GM21381 (cell line): ENCODE measurements at regions not wholly inside any gene's neighbourhood (a gene's known extent, or its start where the extent isn't known, plus 50 kb on each side); places are given as distances from the start of the nearest gene placed in this dataset.
"Not testable (repeated sequence)": the region's sequence is repeated elsewhere in the genome, so short reads cannot be mapped to it uniquely, and the experiment has no call there.

Source experiments
- ATAC-seq: cut with Tn5 transposase; IDR thresholded peaks from one replicate; pipeline ENCODE4 v1.9.1; 2021; ENCODE audit warnings: mild to moderate bottlenecking, moderate library complexity; ENCODE audit not compliant: unreplicated experiment

DNA sequence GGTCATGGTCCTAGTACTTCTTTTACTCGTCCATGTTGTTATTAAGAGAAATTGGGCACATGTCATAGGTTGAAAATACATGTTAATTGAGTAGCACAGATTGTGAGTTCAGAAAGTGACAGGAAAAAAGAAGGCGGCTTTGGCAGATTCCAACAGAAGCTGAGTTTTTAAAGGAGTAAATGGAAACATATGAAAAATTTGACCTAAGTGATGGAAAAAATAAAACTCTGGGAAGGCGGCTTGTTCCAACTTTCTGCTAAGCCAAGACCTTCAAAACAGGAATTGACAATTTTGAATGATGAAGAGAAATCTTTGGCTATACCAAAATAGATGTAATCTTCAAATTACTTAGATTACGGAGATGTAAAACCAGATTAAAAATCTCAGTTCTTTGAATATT is 868.0 kb downstream of the EPHA4 start:
- no peak for ATAC-seq

DNA sequence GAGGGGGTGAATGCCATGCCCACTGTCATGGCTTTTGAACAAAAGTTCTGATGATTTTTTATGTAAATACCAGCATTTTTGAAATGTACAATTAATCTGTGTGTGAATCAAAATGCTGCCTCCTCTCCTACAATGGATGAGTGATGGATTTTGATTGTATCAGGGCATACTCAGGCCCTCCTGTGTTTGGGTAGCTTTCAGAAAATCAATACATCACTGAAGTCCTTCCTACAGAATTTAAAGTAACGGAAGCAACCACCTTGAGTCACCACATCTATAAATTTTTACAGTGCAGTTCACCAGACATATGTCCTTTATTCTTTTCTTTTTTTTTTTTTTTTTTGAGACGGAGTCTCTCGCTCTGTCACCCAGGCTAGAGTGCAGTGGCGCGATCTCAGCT is 867.3 kb downstream of the EPHA4 start:
- ATAC-seq, result no peak

DNA sequence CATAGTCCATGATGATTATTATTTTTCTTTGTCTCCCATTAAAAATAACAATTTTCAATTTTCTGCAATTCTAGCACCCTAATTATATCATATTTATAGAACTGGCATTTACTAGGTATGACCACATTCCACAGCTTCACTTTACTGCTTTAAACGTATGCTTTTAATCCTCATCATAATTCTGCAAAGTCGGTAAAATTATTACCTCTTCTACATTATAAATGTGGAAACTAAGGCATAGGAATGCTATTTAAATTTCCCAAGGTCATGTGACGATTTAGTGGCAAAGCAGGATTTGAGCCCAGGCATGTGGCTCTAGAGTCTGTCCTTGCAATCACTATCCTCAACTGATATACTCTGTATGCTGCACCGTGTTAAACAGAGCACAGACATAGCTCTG is 866.4 kb downstream of the EPHA4 start:
- no peak for ATAC-seq

DNA sequence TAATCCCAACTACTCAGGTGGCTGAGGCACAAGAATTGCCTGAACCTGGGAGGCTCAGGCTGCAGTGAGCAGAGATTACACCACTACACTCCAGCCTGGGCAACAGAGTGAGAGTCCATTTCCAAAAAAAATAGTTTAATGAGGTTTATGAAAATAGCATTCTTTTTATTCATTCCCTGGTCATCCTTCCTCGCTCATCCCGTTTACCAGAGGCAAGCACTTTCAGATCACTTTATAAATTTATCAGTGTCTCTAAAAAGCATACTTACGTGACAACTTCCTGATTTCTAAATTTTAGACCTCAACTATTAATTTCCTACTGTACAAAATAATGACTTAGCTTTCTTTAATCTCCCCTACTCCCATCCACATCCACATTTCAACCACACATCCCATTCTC is 864.8 kb downstream of the EPHA4 start:
- no peak for ATAC-seq

DNA sequence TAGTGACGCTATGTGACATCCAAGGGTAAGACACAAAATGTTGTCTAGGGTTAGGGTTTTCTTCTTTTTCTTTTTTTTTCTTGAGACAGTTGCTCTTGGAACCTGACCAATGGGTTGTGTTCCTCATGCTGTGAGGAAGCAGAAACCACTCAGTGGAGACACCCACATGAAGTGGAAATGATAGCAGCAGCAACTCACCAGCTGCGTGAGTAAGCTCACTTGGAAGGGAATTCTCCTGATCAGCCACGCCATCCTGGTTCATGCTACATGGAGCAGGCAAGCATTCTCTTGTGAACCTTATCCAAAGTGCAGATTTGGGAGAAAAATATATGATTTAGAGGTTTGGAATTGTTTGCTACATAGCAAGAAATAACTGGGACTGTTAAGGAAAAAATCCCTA is 863.7 kb downstream of the EPHA4 start:
- ATAC-seq, result no peak

DNA sequence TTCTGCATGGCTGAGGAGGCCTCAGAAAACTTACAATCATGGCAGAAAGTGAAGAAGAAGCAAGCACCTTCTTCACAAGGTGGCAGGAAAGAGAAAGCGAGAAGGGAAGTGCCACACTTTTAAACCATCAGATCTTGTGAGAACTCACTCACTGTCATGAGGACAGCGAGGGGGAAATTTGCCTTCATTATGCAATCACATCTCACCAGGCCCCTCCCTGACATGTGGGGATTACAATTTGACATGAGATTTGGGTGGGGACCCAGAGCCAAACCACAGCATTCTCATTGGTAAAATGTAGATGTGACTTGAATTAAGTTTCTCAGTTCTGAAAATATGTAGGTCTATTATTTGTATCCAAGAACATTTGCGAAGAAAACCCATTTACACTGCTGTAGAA is 854.8 kb downstream of the EPHA4 start:
- ATAC-seq, result no peak

DNA sequence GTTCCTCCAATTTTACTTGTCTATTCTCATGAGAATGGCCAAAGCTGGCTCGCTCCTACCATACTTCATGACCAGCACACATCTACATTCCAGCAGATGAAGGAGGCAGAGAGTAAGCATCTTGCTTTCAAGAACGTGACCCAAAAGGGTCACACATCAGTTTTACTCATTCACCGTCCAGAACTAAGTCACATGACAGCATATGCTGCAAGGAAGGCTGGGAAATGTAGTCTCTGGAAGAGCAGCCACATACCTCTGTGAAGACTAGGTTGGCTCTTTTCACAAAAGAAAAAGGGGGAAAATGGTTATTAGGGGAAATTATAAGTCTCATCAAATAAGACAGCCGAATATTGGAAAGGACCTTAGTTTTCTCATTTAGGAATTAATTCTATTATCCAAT is 835.3 kb downstream of the EPHA4 start:
- ATAC-seq, result no peak

DNA sequence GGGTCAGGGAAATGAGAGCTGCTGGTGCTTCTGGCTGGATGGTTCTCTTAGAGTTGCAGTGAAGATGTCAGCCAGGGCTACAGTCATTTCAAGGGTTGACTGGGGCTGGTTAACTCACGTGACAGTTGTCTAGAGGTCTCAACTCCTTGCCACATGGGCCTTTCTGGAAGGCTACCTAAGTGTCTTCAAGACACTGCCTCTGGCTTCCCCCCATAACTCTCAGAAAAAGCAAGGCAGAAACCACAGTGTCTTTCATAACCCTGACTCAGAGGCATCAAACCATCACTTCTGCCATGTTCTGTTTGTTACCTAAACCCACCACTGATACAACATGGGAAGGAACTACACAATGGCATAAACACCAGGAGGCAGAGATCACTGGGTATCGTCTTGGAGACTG is 828.9 kb downstream of the EPHA4 start:
- no peak for ATAC-seq

DNA sequence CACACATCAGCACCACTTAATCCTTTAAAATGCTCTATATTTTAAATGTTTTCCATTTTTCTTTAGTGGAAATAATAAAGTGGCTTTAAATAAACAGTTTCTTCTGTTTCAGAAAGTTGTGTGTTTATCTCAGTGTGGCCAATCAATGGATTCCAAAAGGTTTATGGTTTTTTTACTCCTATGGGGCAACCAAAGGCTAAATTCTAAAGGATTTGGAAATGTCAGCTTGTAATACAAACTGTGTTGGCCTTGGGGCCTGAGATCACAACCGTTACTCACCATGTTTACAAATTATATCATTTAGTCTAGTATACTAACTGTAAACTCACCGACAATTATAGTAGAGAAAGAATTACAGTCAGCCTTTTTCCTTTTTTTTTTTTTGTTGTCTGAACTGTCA is 827.2 kb downstream of the EPHA4 start:
- no peak for ATAC-seq

DNA sequence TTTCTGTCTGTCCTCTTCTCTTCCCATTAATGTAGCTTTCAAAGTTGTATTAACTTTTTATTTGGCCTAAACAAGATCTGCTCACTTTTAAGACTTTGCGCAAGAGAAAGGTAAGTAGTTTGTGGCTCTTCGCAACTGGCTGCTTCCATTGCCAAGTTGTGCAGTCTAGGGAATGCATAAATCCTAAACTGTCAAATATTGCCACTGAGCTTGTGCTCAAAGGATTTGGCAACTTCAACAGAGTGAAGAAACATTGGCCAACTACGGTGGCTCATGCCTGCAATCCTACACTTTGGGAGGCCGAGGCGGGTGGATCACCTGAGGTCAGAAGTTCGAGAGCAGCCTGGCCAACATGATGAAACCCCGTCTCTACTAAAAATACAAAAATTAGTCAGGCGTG is 826.4 kb downstream of the EPHA4 start:
- no peak for ATAC-seq

DNA sequence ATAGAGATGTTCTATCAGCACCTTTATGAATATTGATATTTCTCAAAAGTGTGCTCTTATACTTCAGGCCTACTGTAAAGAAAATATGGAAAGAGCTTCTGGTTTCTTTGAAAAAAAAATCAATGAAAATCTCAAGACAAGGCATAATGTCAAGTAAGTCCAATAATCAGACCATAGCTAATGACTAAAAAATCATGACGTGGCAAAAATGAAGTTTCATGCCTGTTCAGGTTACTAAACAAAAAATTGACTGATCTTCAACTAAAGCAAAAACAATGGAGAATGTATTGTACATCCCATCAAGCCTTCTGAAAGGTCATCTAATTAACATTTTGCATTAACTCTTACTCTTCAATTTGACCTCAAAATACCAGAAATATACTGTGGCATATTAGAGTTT is 824.4 kb downstream of the EPHA4 start:
- ATAC-seq, result no peak

DNA sequence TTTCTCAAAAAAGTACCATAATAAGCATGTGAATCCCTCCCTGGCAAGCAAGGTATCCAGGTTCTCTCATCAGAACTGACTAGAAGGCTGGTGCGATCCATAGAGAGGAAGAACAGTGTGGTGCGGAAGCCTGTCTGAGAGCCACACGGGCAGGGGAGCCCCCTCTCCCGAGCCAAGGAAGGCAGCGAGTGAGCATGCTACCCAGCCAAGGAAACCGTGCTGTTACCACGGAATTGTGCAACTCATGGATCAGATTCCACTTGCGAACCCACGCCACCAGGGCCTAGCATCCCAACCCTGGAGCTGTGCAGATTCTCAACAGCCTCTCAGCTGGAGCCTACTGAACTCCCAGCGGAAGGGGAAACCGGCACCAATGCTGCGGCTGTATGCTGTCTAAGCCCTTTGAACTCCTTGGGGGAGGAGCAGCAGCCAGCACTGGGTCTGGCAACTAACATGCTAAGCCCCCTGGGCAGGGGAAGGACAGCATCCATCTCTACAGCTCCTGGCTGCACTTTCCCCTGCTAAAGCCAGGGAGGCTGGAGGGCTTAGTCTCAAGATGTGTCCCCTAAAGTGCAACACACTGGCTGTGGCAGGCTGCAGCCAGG is 823.1 kb downstream of the EPHA4 start:
- ATAC-seq, result no peak

DNA sequence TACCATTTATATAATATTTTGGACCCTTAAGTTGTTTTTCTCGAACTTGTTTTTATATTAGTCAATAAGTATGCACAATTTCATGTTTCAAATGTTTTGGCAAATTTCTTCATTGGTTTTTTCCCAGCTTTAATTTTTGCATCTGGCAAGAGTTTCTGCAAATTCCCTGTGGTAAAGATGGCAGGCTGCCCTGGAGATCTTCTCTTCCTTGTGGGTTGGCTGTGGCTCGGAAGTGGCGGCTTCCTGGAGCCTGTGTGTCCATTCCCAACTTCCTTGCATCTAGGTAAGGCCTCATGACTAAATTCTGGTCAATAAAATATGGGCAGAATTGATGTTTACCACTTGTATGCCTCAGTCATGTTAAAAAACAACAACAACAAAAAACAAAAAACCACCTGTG is 818.6 kb downstream of the EPHA4 start:
- no peak for ATAC-seq

DNA sequence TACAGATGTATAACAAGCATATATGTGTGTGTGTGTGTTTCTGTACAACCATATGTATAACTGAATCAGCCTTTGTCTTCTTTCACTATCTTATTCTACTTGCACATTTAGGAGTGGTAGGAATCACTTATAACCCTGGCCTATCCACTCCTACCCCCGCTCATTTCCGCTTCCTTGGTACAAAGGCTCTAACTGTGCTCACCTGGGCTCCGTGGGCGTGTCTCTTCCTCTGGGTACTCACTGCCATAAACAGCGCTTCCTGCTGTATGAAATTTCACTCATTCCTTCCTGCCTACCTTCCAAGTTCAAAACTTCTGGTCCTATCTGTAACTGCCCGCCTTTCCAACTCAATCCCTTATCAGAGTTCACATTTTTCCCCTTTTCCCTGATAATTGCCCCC is 815.5 kb downstream of the EPHA4 start:
- no peak for ATAC-seq

DNA sequence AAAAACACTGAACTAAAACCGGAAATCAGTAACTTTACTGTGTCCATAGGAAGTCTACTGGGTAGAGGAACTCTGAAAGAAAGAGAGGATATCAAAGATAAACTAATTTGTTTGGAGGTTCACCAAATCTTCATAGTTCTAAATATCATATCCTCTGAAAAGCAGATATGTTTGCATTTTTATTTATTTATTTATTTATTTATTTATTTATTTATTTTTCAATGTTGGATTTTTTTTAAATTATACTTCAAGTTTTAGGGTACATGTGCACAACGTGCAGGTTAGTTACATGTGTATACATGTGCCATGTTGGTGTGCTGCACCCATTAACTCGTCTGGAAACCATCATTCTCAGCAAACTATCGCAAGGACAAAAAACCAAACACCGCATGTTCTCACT is 813.7 kb downstream of the EPHA4 start:
- ATAC-seq, result not testable (repeated sequence)

DNA sequence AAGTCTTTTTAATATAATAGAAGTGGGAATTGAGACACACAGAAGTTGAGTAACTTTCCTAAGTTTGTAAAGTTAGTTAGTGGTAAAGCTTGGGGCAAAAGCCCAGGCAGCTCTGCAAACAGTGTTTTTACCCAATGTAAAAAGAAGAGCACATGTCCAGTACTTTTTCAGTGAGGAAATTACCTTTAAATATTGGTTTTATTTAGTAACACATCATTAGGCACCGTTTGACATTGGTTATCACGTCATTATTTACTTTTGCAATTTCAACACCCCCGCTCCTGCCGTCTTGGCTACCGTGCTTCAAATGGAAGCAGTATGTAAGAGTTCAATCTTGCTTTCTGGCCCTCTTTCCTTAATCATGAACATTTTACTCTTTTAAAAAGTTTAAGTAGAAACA is 807.9 kb downstream of the EPHA4 start:
- ATAC-seq, result no peak

DNA sequence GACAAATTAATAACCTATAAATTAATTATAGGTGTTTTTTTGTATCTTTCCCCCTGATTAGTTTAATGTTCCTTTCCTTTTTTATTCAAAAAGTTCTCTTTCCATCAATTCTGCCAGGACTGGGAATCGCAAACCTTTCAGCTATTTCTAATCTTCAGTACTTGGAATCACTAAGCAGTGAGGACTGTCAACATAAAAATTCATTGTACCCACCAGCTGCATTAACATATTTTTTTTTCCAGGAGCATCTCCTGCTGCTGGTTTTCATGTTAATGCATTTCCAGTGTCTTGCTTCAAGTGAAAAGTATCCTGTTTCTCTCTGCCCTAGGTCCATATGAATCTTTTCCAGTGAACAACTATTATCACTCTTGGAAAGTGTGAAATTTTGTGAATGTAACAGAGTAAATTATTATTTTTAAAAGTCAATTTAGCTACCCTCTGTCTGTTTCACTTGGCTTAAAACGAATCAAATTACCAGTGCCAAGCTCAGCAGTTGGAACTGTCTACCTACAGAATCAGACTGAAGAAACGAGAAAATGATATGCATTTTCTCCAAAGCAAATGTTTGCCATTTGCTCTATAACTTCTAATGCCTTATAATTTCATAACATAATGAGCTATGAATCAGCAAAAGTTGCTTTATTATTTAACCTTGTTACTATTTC is 804.4 kb downstream of the EPHA4 start:
- ATAC-seq, result no peak

DNA sequence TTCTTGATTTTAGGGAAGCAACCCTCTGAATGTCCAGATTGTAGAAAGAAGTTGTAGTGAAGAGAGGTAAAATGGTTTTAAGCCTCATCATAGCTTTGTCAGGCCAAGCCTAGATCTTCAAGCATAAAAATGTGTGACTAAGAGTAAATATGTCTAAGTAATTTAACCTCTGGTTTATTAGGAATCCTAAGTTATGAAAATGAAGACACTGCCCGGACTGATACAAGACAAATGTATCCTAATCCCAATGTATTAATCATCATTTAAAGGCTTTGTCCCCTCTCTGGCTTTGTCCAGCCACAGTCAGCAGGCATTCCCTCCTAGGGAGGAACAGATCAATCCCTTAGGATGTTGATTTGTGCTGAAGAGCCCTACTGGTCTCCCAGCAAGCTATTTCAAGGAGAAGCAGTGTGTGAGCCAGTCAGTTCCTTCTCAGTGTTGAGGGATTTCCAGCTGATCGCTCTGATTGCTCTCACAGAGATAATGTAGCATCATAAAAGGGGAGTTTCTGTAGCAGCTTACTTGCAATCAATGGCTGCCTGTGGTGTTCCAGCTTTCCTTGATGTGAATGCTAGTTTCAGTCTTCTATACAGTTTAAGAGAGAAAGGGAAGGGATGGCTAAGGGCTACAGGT is 796.1 kb downstream of the EPHA4 start:
- no peak for ATAC-seq

DNA sequence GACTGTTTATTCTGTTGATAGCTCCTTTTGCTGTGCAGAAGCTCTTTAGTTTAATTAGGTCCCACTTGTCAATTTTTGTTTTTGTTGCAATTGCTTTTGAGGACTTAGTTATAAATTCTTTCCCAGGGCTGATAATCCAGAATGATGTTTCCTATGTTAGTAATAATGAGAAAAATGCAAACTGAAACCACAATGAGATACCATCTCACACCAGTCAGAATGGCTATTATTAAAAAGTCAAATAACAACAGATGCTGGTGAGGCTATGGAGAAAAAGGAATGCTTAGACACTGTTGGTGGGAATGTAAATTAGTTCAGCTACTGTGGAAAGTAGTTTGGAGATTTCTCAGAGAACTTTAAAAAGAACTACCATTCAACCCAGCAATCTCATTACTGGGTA is 793.0 kb downstream of the EPHA4 start:
- ATAC-seq, result not testable (repeated sequence)

DNA sequence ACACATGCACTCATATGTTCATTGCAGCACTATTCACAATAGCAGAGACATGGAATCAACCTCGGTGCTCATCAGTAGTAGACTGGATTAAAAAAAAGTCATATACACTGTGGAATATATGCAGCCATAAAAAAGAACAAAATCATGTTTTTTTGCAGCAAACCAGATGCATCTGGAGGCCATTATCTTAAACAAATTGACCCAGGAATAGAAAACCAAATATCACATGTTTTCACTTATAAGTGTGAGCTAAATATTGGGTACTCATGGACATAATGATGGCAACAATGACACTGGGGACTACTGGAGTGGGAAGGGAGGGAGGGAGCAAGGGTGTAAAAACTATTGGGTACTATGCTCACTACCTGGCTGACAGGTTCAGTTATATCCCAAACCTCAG is 792.6 kb downstream of the EPHA4 start:
- no peak for ATAC-seq

DNA sequence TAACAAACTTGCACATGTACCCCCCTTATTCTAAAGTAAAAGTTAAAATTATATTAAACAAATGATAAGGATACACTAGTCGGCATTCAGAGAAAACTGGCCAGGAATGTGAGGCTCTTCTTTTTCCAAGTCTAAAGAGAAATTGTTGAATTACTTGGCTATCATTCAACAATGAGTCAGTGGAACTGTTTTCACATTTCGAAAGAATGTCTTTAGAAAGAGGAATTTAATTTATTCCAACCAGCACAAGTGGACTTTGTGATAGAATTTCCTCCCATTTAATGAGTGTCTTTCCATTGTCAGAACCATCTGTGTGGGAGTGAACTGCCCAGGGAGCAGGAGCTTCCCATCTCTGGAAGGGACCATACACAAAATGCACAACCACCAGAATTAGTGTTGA is 792.2 kb downstream of the EPHA4 start:
- ATAC-seq, result no peak

DNA sequence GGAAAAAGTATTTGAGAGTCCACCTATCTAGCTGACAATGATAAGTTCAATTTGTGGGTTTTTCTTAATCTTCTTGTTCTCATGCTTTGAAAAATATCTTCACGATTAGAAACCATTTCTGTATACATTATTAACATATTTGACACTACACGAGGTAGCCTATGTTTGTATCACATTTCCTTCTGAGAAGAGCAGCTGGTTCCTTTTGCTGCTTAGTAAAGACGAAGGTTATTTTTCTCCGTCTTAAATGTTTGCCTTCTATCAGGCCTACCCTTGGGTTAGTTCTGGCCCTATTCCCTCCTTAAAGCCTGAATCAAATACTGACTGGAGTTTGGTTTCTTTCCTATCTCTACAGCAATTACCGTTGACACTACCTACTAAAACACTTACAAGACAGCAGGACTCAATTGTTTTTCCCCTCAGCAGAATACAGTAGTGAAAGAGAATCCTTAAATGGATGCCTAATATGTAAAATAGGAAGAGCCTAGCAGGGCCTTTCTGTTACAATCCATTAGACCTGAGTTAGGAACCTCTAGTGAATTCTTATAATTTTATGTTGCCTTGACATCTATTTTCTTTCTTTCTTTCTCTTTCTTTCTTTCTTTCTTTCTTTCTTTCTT is 790.4 kb downstream of the EPHA4 start:
- no peak for ATAC-seq
